Right renal cortex interstitium (tissue), 3 donors: ENCODE measurements at regions not wholly inside any gene's neighbourhood (a gene's known extent, or its start where the extent isn't known, plus 50 kb on each side); places are given as distances from the start of the nearest gene placed in this dataset.

Source experiments
- DNase-seq, 3 donors: peaks; one replicate each; pipeline ENCODE4 v3.0.0-alpha.2; 2013; ENCODE audit warnings: low read depth in 3 of 3, low spot score in 2 of 3

GRCh38 chr14:97458661-97459579 is 661.7 kb downstream of the VRK1 start:
- DNase-seq: peak in 2 of 3 donors; percentile 27 to 36

DNA sequence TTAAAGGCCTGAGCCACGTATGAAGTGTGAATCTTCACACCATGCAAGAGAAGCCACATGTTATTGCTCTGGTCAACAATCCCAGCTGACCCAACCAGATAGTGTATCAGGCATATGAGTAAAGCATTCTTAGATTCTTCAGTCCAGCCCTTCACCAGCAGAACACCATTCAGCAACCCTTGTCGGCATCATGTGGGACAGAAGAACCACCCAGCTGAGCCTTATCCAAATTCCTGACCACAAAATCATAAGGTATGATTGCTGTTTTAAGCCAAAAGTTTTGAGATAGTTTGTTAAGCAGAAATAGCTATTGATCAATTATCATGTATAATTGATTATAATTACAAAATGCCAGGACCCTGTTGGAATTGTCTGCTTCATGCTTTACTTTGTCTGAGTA is 664.9 kb downstream of the VRK1 start:
- DNase-seq: no peak

DNA sequence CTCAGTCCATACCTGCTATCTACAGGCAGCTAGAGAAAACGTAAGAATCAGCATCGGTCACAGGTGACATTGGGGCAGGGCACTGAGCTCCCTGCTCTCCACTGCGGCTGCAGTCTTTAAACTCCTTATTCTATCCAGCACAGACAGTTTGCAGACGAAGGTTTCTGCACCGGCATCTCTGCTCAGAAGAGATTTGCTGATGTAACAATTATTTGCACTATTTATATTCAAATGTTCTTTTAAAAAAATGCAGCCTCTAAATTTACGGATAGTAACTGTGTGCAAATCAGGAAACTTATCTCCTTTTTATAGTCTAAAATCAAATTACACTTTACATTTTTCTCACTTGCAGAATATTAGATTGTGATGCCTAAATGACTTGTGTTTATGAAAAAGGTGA is 671.0 kb downstream of the VRK1 start:
- no peak for DNase-seq

DNA sequence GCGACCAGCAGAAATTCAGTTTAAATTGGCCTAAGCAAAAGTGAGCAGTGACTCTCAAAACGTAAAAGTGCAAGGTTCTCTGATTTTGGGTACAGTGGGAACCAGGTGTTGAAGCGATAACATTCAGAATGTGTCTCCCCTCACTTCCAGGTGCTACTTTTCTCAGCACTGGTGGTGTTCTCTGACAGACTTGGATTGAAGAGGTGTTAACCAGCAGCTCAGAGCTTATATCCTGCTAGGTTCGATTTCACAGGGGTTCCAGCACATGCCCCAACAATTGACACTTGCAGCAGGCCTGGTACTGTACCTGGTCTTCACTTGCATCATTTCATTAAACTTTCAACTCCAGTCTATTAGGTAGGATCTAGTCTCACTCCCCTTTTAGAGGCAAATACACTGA is 680.2 kb downstream of the VRK1 start:
- no peak for DNase-seq

DNA sequence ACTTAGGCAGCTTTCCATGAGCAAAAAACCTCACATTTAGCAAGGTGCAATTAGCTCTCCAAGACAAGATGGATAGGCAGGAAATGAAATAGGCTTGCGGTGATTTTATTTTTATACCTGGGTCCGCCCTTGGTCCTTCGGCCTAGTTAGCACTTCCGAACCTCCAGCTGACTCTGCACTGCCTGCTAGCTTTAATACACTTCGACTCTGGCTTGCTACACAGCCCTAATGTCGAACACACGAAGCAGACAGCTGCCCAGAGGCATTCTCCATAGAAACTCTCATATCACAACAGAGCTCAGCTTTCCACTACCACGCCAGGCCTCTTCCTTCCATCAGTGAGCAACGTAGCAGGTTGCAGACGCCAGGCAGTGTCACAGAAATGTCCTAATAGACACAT is 688.0 kb downstream of the VRK1 start:
- DNase-seq: no peak

DNA sequence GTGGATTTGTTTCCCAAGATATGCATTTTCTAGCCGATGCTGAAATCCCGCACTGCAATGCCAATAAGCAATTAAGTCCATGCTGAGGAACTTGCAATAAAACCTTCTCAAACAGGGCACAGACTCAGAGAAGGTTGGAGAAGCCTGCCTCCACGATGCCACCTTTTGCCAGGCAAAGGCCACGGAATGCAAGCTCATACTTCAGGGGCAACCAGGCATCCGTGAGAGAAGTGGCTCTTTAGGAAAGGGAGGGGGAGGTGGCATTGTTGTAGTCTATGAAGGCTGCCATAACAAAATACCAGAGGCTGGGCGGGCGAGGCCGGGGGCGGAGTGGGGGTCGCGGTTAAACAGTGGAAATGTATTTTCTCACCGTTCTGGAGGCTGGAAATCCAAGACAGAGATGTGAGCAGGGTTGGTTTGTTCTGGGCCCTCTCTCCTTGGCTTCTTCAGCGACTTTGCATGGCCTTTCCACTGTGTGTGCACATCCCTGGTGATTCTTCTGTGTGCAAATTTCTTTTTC is 689.5 kb downstream of the VRK1 start:
- no peak for DNase-seq

DNA sequence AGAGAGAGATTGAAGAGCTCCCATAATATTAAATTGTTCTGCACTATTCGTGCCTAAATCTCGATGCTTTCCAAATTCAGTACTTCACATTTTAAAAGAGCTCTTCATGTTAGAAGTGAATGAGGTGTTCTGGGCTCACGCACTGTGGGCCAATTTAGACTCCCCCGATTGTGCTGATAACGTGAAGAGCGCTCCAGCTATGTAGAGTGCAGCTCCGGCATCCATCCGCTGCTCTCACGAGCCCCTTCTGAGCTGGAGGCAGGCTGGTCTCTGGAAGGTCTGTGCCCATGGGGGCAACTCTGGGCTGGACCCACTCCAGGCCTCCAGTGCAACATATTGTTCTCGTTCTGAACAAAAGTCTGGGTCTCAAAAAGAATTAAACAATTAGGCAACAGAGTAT is 692.6 kb downstream of the VRK1 start:
- no peak for DNase-seq

GRCh38 chr14:97490521-97491070 is 693.4 kb downstream of the VRK1 start:
- DNase-seq: no peak

DNA sequence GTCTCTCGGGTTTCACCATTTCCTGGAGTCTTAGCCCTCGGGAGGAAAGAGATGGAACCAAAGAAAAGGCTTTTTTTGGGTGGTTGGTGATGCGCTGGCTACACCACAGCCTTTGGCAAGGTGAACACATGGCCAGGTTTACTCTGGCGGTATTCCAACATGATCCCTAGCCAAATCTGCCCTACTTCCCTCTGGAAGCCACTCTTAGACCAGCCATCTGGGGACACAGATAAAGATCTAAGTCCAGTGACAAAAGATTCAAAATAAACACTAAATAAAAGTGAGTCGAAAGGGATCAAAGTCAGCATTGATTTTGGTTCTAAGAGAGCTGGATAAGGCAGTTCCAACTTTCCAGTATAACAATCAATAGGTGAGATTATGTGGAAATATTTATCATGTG is 694.5 kb downstream of the VRK1 start:
- no peak for DNase-seq

DNA sequence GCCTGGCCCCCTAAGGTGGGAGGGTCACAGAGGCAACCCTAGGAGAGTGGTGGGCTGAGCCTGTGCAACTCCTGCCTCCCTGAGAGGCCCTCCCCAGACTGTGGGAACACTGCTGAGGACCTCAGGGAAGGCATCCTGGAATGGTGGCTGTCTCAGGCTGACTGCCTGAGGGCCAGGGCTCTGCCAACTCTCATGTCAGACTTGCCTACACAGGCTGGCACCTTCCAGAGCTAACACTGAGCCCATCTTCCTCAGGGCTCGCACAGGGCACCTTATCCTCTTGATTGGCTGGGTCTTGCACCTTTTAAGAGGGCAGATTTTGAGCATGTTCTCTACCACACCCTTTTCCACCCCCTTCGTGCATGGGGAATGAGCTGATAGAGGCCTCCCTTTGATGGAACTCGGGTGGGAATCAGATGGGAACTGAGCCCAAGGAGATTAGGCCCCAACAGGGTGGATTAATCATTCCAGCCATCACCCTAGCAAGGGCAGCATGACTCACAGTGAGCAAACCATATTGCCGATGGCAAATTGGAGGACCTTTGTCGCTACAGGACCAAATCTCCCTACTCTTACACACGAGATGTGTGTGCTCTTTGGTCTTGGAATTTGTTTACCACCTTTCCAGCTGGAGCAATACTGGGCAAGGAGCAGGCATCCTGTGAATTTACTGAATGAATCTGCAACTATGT is 702.8 kb downstream of the VRK1 start:
- no peak for DNase-seq

DNA sequence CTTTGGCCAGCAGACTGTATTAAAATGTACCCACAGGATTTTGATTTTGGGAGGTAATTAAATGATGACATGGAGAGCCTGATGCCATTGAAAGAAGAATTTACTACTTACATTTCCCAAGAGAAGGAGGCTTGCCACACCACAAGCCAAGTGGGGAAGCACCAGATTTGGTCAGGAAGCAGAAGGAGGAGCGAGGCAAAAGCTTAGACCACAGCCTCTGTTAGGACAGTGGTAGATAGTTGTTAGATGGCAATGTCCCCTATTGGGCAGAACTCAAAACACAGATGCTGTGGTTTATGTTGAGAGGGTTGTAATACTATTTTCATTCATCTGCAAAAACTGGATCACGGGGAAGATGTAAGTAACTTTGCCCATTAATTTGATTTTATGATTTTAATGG is 709.4 kb downstream of the VRK1 start:
- no peak for DNase-seq

GRCh38 chr14:97513891-97514290 is 716.7 kb downstream of the VRK1 start:
- DNase-seq: no peak

DNA sequence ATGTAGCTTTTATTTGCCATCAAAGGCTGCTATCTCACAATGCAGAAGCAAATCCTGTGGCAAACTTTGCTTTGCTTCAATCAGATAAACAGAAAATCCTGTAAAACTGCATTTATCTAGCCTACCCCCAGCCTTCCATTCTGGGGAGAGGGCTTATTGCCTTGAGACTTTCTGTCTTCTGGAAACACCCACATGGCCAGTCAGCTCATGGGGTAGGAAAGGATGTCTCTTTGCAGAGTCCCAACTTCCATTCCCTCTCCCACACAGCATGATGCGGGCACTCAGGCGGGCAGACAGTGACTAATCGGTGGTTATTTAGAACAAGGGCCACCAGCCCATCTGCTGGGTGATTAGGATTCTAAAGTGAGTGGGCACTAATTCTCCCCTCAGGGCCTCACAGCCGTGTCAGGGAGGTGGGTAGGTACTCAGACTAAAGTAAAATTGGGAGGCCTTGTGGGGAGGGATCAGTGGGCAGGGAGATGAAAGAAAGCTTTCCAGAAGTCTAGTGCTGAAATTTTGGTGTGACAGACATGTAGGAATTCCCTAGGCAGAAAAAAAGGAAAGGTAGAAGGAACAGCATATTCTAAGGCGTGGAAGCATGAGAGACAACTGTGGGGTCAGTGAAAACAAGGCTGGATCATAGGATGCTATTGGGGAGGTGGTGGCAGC is 720.5 kb downstream of the VRK1 start:
- DNase-seq: no peak

DNA sequence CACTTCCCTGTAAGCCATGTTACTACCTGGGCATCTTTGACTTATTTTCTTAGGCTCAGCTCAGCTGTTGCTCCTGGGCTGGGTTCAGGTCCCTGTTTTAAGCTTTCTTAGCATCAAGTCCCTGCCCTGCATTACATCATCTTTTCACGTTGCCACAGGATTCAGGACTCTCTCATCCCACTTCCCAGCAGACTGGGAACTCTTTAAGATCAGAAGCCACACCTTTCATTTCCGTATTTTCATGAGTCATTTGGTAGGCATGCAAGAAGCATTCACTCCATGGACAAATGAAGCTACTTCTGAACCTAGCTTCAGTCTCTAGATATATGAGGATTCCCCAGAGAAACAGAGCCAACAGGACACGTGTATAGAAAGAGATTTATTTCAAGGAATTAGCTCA is 726.8 kb downstream of the VRK1 start:
- DNase-seq: no peak

DNA sequence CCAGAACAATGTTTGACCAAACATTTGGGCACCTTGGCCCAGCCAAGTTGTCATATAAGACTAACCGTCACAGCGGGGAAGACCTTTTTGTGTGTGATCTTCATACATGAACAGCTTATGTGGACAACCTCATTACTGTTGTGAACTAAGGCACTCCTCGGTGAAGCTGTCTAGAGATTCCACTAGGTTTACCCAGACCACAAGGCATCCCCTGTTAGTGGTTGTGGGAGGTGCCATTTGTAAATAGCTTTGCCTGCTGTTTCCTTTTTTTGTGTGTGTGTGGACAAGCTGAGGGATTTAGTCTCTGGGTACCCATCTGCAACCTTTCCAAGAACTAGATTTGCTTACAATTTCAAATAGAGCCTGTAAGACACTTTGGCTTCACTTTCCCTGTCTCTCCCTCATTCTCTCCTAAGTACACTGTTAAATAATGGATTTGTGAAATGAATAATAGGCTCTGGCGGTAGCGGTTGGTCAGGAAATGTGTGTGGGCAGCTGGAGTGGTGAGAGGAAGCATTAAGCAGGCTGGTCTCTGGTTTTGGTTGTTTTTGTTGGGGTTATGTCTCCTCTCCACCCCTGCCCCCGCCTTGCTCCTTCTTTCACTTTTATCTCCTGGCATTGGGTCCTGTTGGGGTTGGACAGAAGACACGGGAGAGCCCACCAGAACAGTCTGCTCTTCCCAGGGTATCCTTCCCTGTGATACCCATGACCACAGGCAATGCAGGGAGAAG is 727.6 kb downstream of the VRK1 start:
- no peak for DNase-seq

DNA sequence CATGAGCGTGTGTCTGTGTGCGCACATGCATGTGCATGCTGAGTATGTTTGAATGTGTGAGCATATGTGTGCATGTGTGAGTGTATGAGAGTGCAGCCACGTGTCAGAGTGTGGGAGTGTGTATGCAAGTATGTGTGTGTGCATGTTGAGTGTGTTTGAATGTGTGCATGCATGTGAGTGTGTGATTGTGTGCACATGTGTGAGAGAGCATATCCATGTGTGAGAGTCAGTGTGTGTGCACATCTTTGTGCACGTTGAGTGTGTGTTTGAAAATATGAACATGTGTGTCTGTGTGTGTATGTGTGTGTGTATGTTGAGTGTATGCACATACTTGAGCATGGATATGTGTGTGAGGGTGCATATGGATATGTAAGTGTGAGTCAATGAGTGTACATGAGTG is 730.8 kb downstream of the VRK1 start:
- no peak for DNase-seq

DNA sequence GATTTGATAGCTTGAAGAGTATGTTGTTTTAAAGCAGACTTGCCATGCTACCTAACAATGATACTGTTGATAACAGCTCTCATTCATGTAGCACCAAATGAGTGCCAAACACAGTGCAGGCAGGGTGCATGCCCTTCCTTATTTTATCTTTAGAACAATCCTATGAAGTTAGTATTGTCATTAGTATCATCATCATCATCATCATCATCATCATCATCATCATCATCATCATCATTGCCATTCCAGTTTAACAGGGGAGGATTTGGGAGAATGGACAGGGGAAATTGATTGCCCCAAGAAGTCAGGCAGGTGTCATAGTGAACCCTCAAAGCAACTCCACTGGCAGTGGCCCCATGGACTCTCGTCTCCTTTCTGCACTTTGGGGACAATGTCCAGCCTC is 734.9 kb downstream of the VRK1 start:
- DNase-seq: no peak

DNA sequence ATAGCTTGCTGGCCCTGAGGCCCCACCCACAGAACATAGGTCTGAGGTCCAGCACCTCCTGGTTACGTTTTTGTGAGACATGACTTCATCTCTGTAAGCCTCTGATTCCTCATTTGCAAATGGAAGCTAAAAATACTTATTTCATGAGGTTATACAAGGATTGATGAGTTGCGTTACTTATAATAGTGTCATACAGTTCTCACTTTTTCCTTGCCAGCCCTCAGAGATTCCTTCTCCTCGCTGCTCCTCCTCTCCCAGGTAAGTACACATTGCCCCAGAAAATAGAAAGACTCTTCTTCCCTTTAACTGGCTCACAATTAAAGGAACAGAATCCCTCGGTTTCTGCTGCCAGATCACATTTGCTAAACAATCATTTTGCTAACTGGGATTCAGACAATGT is 739.2 kb downstream of the VRK1 start:
- DNase-seq: no peak

DNA sequence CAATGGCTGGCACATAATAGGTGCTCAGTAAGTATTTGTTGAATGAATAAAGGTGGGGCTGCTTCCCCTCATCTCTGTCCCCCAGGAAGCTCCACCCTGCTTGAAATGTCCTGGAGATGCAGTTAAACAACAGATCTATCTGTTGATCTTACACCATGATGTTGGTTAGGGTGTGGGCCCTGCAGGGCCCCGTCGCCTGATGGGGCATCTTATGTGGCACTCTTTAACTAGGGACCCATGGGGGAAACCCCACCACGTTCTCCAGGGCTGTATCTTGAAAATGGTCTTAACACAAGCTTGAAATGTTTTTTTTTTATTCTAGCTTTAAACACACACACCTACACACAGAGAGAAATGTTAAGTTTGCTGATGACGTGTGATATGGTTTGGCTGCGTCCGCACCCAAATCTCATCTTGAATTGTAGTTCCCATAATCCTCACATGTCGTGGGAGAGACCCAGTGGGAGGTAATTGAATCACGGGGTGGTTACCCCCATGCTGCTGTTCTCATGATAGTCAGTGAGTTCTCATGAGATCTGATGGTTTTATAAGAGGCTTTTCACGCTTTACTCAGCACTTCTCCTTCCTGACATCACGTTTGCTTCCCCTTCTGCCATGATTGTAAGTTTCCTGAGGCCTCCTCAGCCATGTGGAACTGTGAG is 741.7 kb downstream of the VRK1 start:
- DNase-seq: no peak

- DNase-seq: no peak
Measured at GRCh38 chr14:97539411-97539795, 742.2 kb downstream of the VRK1 start.
